Lower leg skin (tissue), 3 donors: ENCODE measurements at regions not wholly inside any gene's neighbourhood (a gene's known extent, or its start where the extent isn't known, plus 50 kb on each side); places are given as distances from the start of the nearest gene placed in this dataset.

ENCODE experiments used
- POLR2A ChIP-seq, 2 donors: fragments of 450-650 bp; IDR thresholded peaks; one replicate each; pipeline ENCODE4 v1.6.1; 2016 to 2017; ENCODE audit warnings: antibody characterized with exemption in 2 of 2, mild to moderate bottlenecking in 1 of 2, moderate library complexity in 1 of 2
- TF ChIP-seq, protein P1 (sequence below), 3 donors: fragments of 450-650 bp; IDR thresholded peaks; one replicate each; pipeline ENCODE4 v1.5.1; 2016; ENCODE audit warnings: antibody characterized with exemption in 3 of 3, mild to moderate bottlenecking in 3 of 3, moderate library complexity in 2 of 3

DNA sequence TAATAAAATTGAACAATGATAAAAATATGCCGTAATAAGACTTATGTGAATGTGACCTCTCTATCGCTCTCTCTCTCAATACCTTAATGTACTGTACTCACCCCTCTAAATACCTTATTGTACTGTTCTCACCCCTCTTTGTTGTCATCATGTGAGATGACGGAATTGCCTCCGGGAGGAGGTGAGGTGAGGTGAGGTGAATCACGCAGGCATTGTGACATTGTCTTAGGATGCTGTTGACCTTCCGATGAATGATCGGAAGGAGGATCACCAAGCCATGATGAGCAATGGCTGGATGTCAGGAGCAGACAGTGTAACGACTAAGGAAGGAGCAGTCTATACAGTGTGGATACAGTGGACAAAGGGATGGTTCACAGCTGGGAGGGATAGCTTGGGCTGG lies 87.4 kb upstream of the FAM20C start:
- TF ChIP-seq, protein P1, sequence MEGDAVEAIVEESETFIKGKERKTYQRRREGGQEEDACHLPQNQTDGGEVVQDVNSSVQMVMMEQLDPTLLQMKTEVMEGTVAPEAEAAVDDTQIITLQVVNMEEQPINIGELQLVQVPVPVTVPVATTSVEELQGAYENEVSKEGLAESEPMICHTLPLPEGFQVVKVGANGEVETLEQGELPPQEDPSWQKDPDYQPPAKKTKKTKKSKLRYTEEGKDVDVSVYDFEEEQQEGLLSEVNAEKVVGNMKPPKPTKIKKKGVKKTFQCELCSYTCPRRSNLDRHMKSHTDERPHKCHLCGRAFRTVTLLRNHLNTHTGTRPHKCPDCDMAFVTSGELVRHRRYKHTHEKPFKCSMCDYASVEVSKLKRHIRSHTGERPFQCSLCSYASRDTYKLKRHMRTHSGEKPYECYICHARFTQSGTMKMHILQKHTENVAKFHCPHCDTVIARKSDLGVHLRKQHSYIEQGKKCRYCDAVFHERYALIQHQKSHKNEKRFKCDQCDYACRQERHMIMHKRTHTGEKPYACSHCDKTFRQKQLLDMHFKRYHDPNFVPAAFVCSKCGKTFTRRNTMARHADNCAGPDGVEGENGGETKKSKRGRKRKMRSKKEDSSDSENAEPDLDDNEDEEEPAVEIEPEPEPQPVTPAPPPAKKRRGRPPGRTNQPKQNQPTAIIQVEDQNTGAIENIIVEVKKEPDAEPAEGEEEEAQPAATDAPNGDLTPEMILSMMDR (IDR thresholded peaks at IDR 0.05) = no peak
- no peak for TF ChIP-seq POLR2A (IDR thresholded peaks at IDR 0.05)
